Kidney epithelial cell (primary cell): ENCODE measurements at regions not wholly inside any gene's neighbourhood (a gene's known extent, or its start where the extent isn't known, plus 50 kb on each side); places are given as distances from the start of the nearest gene placed in this dataset.
A peak's percentile ranks its signal among the peaks of the same experiment; 100 is the strongest.

Source experiments
- DNase-seq: peaks from one replicate; pipeline ENCODE4 v3.0.0-alpha.2; 2010; ENCODE audit warnings: low read depth
- H3K27me3 ChIP-seq: 2 replicates; pipeline ENCODE4 v1.6.0; 2011; ENCODE audit warnings: low read length; ENCODE audit not compliant: control insufficient read depth, insufficient read depth
- H3K36me3 ChIP-seq: 2 replicates; pipeline ENCODE4 v1.5.1; 2011; ENCODE audit warnings: low read length; ENCODE audit not compliant: control insufficient read depth, insufficient read depth
- H3K4me3 ChIP-seq: 2 replicates; pipeline ENCODE4 v1.5.1; 2011; ENCODE audit warnings: low read depth, mild to moderate bottlenecking, control low read depth, low read length
- CTCF ChIP-seq: IDR thresholded peaks from 2 replicates; pipeline ENCODE4 v1.5.1; 2011; ENCODE audit warnings: mild to moderate bottlenecking, moderate library complexity, low read length, control low read depth, inconsistent platforms; ENCODE audit not compliant: insufficient read depth, poor library complexity, severe bottlenecking

- no peaks in the 10 kb centered on the region for H3K36me3 ChIP-seq
- no peak overlapping the region for H3K4me3 ChIP-seq
- H3K27me3 ChIP-seq: no peaks in the 10 kb centered on the region
- TF ChIP-seq CTCF: no peak
- no peak for DNase-seq
These were observed 61.3 kb downstream of the CLDN34 start for GRCh38 chrX:10028283-10029104.

- peak; percentile 76 for DNase-seq
- no peaks in the 10 kb centered on the region for H3K36me3 ChIP-seq
- no peak for TF ChIP-seq CTCF
- H3K27me3 ChIP-seq: no peaks in the 10 kb centered on the region
- H3K4me3 ChIP-seq: no peak overlapping the region
These were observed 63.4 kb downstream of the CLDN34 start for GRCh38 chrX:10030570-10030969.

- H3K27me3 ChIP-seq: no peaks in the 10 kb centered on the region
- H3K4me3 ChIP-seq: no peak overlapping the region
- TF ChIP-seq CTCF: no peak
- no peak for DNase-seq
- H3K36me3 ChIP-seq: no peaks in the 10 kb centered on the region
These were observed 64.6 kb downstream of the CLDN34 start for GRCh38 chrX:10031746-10032145.

- no peak for TF ChIP-seq CTCF
- Histone ChIP-seq H3K36me3 (no peaks in the 10 kb centered on the region), H3K4me3 (no peak overlapping the region), H3K27me3 (no peaks in the 10 kb centered on the region)
- DNase-seq: no peak
These were observed 65.0 kb downstream of the CLDN34 start for GRCh38 chrX:10032147-10032546.

- no peak for TF ChIP-seq CTCF
These were observed 66.3 kb downstream of the CLDN34 start for GRCh38 chrX:10033375-10034007.

More at GRCh38 chrX:10033375-10034007, 66.3 kb downstream of the CLDN34 start:
- H3K4me3 ChIP-seq: no peak overlapping the region
- DNase-seq: no peak
- H3K36me3 ChIP-seq: no peaks in the 10 kb centered on the region
- H3K27me3 ChIP-seq: no peaks in the 10 kb centered on the region
